ENCODE measurements at regions not wholly inside any gene's neighbourhood (a gene's known extent, or its start where the extent isn't known, plus 50 kb on each side); places are given as distances from the start of the nearest gene placed in this dataset.

- Histone ChIP-seq H3K27me3 (replicated peaks; ENCODE audit: control insufficient read depth, insufficient read depth, low read length, poor library complexity, severe bottlenecking) (peaks cover 12% of the 10 kb centered on the region), H3K36me3 (ENCODE audit: control insufficient read depth, insufficient read depth, low read length) (no peaks in the 10 kb centered on the region), H3K4me1 (ENCODE audit: control insufficient read depth, insufficient read depth, low read length, poor library complexity, severe bottlenecking) (peaks cover 7% of the 10 kb centered on the region), H3K27ac (ENCODE audit: insufficient read depth, low read length, poor library complexity, severe bottlenecking) (no peak overlapping the region), H3K4me3 (ENCODE audit: insufficient read depth, low read depth, low read length, poor library complexity, severe bottlenecking) (no peak overlapping the region), H3K9me3 (ENCODE audit: control insufficient read depth, low read length) (no peaks in the 10 kb centered on the region)
- no peak for DNase-seq
Measured at GRCh38 chr2:126973745-126974144, 75.1 kb downstream of the TEX51 start.

GRCh38 chr2:126975671-126976655 is 77.3 kb downstream of the TEX51 start:
- DNase-seq: no peak
- Histone ChIP-seq H3K4me1 (ENCODE audit: control insufficient read depth, insufficient read depth, low read length, poor library complexity, severe bottlenecking) (peaks cover 7% of the 10 kb centered on the region), H3K36me3 (ENCODE audit: control insufficient read depth, insufficient read depth, low read length) (no peaks in the 10 kb centered on the region), H3K27me3 (replicated peaks; ENCODE audit: control insufficient read depth, insufficient read depth, low read length, poor library complexity, severe bottlenecking) (peaks cover 10% of the 10 kb centered on the region), H3K4me3 (ENCODE audit: insufficient read depth, low read depth, low read length, poor library complexity, severe bottlenecking) (no peak overlapping the region), H3K27ac (ENCODE audit: insufficient read depth, low read length, poor library complexity, severe bottlenecking) (no peak overlapping the region), H3K9me3 (ENCODE audit: control insufficient read depth, low read length) (no peaks in the 10 kb centered on the region)

DNA sequence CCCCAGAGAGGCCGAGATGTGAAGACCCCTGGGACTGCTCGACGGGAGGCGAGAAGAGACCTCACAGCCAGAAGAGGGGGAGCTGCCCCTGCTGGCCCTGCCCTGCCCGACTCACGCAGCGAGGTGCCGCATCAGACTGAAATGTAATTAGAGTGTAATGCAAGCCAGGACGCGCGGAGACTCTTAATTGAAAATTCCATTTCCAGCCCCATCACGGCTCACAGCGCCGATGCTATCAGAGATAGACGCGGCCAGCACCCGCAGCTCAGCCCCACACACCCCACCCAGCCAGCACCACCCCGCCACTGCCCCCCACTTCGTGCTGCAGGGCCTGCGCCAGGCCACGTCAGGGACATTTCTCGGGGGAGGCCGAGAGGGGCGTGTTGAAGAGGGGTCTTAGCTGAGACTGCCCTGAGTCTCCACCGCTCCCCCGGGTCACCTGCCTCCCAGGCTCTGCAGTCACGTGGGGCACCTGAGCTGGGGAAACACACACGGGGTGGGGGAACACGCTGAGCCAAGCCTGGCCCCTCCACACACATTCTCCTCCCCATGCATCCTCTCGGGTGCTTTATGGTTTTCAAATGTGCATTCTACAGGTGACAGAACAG is 78.1 kb downstream of the TEX51 start:
- DNase-seq: no peak
- Histone ChIP-seq H3K27me3 (replicated peaks; ENCODE audit: control insufficient read depth, insufficient read depth, low read length, poor library complexity, severe bottlenecking) (peaks cover 4% of the 10 kb centered on the region), H3K9me3 (ENCODE audit: control insufficient read depth, low read length) (no peaks in the 10 kb centered on the region), H3K4me1 (ENCODE audit: control insufficient read depth, insufficient read depth, low read length, poor library complexity, severe bottlenecking) (peaks cover 4% of the 10 kb centered on the region), H3K4me3 (ENCODE audit: insufficient read depth, low read depth, low read length, poor library complexity, severe bottlenecking) (no peak overlapping the region), H3K27ac (ENCODE audit: insufficient read depth, low read length, poor library complexity, severe bottlenecking) (no peak overlapping the region), H3K36me3 (ENCODE audit: control insufficient read depth, insufficient read depth, low read length) (no peaks in the 10 kb centered on the region)

GRCh38 chr2:126978333-126978732 is 79.6 kb downstream of the TEX51 start:
- H3K4me1 ChIP-seq (ENCODE audit: control insufficient read depth, insufficient read depth, low read length, poor library complexity, severe bottlenecking): no peaks in the 10 kb centered on the region
- no peak overlapping the region for H3K27ac ChIP-seq (ENCODE audit: insufficient read depth, low read length, poor library complexity, severe bottlenecking)
- no peaks in the 10 kb centered on the region for H3K36me3 ChIP-seq (ENCODE audit: control insufficient read depth, insufficient read depth, low read length)
- H3K9me3 ChIP-seq (ENCODE audit: control insufficient read depth, low read length): no peaks in the 10 kb centered on the region
- DNase-seq: no peak
- H3K27me3 ChIP-seq (replicated peaks; ENCODE audit: control insufficient read depth, insufficient read depth, low read length, poor library complexity, severe bottlenecking): peaks cover 4% of the 10 kb centered on the region
- no peak overlapping the region for H3K4me3 ChIP-seq (ENCODE audit: insufficient read depth, low read depth, low read length, poor library complexity, severe bottlenecking)

DNA sequence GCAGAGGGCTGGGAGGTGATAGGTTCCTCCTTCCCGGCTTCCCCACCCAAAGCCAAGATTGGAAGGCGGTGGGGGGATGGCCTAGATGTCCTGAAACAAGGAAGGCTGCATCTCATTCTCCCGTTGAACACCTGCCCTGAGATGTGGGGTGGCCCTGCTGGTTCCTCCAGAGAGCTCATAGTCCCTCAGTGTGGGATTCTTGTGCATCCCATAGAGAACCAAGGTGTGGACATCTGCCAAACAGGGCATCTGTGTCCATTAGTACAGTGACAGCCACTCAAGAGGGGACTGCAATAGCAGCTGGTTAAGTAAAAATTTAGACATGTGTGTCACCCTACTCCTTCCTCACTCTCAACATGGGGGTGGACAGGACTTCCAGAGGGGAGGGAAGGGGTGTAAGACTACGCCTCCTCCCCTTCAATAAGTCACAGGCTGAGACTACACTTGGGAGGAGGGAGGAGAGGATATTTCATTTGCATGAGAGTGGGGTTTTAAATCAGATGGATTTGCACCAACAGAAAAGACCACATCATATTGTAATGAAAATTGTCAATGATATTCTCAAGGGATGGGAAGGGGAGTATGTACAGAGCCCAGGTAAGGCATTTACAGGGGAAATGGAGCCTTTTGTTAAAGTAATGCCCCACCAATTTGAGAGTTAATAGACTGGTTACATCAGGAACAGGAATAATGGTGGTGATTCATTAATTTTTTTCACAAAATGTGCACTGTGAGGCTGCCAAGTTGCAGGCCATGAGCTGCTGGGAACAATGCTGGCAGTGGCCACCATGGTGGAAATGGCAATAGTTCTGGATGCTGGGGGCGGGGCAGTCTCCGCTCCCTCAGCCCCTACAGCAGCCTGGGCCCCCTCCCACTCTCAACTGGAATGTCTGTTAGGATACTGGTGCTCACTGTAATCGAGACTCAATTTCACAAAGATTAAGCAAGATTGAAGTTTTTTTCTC is 80.6 kb downstream of the TEX51 start:
- no peak overlapping the region for H3K4me3 ChIP-seq (ENCODE audit: insufficient read depth, low read depth, low read length, poor library complexity, severe bottlenecking)
- H3K27me3 ChIP-seq (replicated peaks; ENCODE audit: control insufficient read depth, insufficient read depth, low read length, poor library complexity, severe bottlenecking): no peaks in the 10 kb centered on the region
- no peaks in the 10 kb centered on the region for H3K9me3 ChIP-seq (ENCODE audit: control insufficient read depth, low read length)
- no peaks in the 10 kb centered on the region for H3K4me1 ChIP-seq (ENCODE audit: control insufficient read depth, insufficient read depth, low read length, poor library complexity, severe bottlenecking)
- no peak overlapping the region for H3K27ac ChIP-seq (ENCODE audit: insufficient read depth, low read length, poor library complexity, severe bottlenecking)
- H3K36me3 ChIP-seq (ENCODE audit: control insufficient read depth, insufficient read depth, low read length): no peaks in the 10 kb centered on the region
- DNase-seq: no peak

DNA sequence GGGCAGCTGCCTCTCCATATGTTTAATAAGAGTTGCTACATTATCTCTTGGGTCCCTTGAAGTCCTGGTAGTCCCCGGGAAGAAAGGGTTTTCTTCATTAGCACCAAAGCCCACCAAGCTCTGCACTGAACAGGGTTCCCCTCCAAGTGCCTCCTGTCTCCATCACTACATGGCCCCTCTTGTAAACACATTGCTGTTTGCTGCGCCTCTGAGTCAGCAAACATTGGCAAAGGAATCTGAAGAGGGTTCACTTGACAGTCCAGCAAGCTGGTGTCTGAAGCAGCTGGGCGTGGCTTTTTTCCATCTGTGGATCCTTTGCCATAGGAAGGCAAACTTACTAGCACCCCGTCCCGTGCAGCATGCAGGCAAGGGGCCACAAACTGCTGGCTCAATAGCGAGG is 82.8 kb downstream of the TEX51 start:
- Histone ChIP-seq H3K4me1 (ENCODE audit: control insufficient read depth, insufficient read depth, low read length, poor library complexity, severe bottlenecking) (no peaks in the 10 kb centered on the region), H3K9me3 (ENCODE audit: control insufficient read depth, low read length) (no peaks in the 10 kb centered on the region), H3K36me3 (ENCODE audit: control insufficient read depth, insufficient read depth, low read length) (no peaks in the 10 kb centered on the region), H3K27me3 (replicated peaks; ENCODE audit: control insufficient read depth, insufficient read depth, low read length, poor library complexity, severe bottlenecking) (no peaks in the 10 kb centered on the region), H3K4me3 (ENCODE audit: insufficient read depth, low read depth, low read length, poor library complexity, severe bottlenecking) (no peak overlapping the region), H3K27ac (ENCODE audit: insufficient read depth, low read length, poor library complexity, severe bottlenecking) (no peak overlapping the region)
- DNase-seq: no peak

DNA sequence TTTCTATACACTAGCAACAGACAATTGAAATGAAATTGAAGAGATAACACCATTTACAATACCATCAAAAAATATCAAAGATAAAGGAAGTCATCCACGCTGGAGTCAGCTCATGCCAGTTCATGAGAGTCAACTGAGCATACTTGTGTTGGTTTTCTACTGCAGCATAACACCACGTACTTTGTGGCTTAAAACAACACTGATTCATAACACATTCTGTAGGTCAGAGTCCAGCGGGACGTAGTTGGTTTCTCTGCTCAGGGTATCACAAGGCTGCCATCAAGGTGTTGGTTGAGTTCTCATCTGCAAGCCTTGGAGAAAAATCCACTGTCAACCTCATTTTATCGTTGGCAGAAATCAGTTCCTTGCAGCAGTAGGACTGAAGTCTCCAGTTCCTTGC is 84.2 kb downstream of the TEX51 start:
- Histone ChIP-seq H3K4me1 (ENCODE audit: control insufficient read depth, insufficient read depth, low read length, poor library complexity, severe bottlenecking) (no peaks in the 10 kb centered on the region), H3K27me3 (replicated peaks; ENCODE audit: control insufficient read depth, insufficient read depth, low read length, poor library complexity, severe bottlenecking) (no peaks in the 10 kb centered on the region), H3K9me3 (ENCODE audit: control insufficient read depth, low read length) (no peaks in the 10 kb centered on the region), H3K36me3 (ENCODE audit: control insufficient read depth, insufficient read depth, low read length) (no peaks in the 10 kb centered on the region), H3K27ac (ENCODE audit: insufficient read depth, low read length, poor library complexity, severe bottlenecking) (no peak overlapping the region), H3K4me3 (ENCODE audit: insufficient read depth, low read depth, low read length, poor library complexity, severe bottlenecking) (no peak overlapping the region)
- DNase-seq: no peak

DNA sequence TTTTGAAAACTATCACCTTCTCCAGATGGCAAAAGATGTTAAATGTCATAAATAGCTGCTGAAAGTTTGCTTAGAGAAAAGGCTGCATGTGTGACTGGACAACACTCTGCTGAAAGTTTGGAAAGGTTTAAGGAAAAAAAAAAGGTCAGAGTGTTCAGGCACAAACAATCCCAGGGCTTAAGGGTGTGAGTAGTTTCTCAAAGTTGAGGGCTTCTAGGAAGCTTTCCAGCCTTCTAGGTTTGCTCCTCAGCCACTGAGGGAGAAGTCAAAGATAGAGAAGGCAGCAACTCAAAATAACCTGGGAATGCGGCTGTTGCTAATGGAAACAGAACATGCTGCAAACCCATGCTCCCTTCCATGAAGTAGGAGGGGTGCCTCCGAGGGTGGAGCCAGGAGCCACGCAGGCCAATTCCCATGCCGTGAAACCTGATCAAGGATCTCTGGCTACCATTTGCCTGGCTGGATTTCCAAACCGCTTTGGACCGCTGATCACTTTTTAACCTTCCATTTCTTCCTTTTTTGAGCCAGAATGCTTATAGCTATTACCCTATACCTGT is 88.0 kb downstream of the TEX51 start:
- Histone ChIP-seq H3K9me3 (ENCODE audit: control insufficient read depth, low read length) (no peaks in the 10 kb centered on the region), H3K36me3 (ENCODE audit: control insufficient read depth, insufficient read depth, low read length) (no peaks in the 10 kb centered on the region), H3K4me1 (ENCODE audit: control insufficient read depth, insufficient read depth, low read length, poor library complexity, severe bottlenecking) (no peaks in the 10 kb centered on the region), H3K4me3 (ENCODE audit: insufficient read depth, low read depth, low read length, poor library complexity, severe bottlenecking) (no peak overlapping the region), H3K27me3 (replicated peaks; ENCODE audit: control insufficient read depth, insufficient read depth, low read length, poor library complexity, severe bottlenecking) (no peaks in the 10 kb centered on the region), H3K27ac (ENCODE audit: insufficient read depth, low read length, poor library complexity, severe bottlenecking) (no peak overlapping the region)
- no peak for DNase-seq

- Histone ChIP-seq H3K9me3 (ENCODE audit: control insufficient read depth, low read length) (no peaks in the 10 kb centered on the region), H3K27me3 (replicated peaks; ENCODE audit: control insufficient read depth, insufficient read depth, low read length, poor library complexity, severe bottlenecking) (no peaks in the 10 kb centered on the region), H3K36me3 (ENCODE audit: control insufficient read depth, insufficient read depth, low read length) (no peaks in the 10 kb centered on the region), H3K4me3 (ENCODE audit: insufficient read depth, low read depth, low read length, poor library complexity, severe bottlenecking) (no peak overlapping the region), H3K27ac (ENCODE audit: insufficient read depth, low read length, poor library complexity, severe bottlenecking) (no peak overlapping the region), H3K4me1 (ENCODE audit: control insufficient read depth, insufficient read depth, low read length, poor library complexity, severe bottlenecking) (no peaks in the 10 kb centered on the region)
- DNase-seq: no peak
Measured at GRCh38 chr2:126988482-126988881, 89.8 kb downstream of the TEX51 start.
